ENCODE measurements at regions not wholly inside any gene's neighbourhood (a gene's known extent, or its start where the extent isn't known, plus 50 kb on each side); places are given as distances from the start of the nearest gene placed in this dataset.

DNA sequence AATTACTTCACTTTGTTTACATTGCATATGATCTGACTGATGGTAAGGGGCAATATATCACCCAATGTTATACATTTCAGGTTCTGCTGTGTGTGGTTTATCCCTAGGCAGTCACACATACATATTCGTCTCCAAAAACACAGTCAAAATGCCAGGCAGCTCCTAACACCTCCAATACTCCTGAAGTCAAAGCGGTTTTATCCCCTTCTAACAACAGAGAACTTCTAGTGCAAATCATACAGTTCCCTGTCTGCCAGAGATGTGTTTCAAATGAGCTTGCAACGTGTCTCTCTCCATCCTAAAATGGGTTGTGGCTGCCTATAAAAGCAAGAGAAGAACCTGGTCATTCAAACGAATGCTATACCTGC lies 328.9 kb downstream of the ELAVL2 start:
- Histone ChIP-seq H3K18ac (ENCODE audit: low read length) (no peak overlapping the region), H3K14ac (ENCODE audit: low read length) (no peak overlapping the region), H3K27me3 (ENCODE audit: control insufficient read depth in 3 of 3, insufficient read depth in 3 of 3, low read depth in 1 of 3, low read length in 3 of 3) (no peaks in the 10 kb centered on the region), H2AK5ac (ENCODE audit: low read depth, low read length) (no peak overlapping the region), H3K4me1 (ENCODE audit: control insufficient read depth in 2 of 2, insufficient read depth in 1 of 2, low read depth in 1 of 2, low read length in 2 of 2) (no peaks in the 10 kb centered on the region), H4K8ac (ENCODE audit: low read depth, low read length) (no peak overlapping the region), H4K91ac (ENCODE audit: low read depth, low read length, poor library complexity) (no peak overlapping the region), H3K4me3 (ENCODE audit: low read length in 2 of 2) (no peak overlapping the region), H2BK12ac (ENCODE audit: low read length) (no peak overlapping the region), H3K4me2 (ENCODE audit: insufficient read depth, low read length, poor library complexity, severe bottlenecking) (no peak overlapping the region), H3K9ac (ENCODE audit: low read depth, low read length, poor library complexity) (no peak overlapping the region), H3K79me1 (ENCODE audit: low read depth, low read length) (no peaks in the 10 kb centered on the region), H3K23ac (ENCODE audit: low read depth, low read length, poor library complexity) (no peak overlapping the region), H3K27ac (replicated peaks; ENCODE audit: low read length) (no peak overlapping the region), H2BK5ac (ENCODE audit: low read length) (no peak overlapping the region), H2BK120ac (ENCODE audit: low read depth, low read length) (no peak overlapping the region), H2AFZ (ENCODE audit: low read length) (no peak overlapping the region), H3K36me3 (replicated peaks in 1 of 2; ENCODE audit: control insufficient read depth in 2 of 2, insufficient read depth in 2 of 2, low read length in 2 of 2) (no peaks in the 10 kb centered on the region), H3K4ac (ENCODE audit: low read length) (no peak overlapping the region), H2BK15ac (ENCODE audit: low read length) (no peak overlapping the region), H3K9me3 (replicated peaks in 1 of 2; ENCODE audit: control insufficient read depth in 2 of 2, insufficient read depth in 1 of 2, low read depth in 1 of 2, low read length in 2 of 2) (no peaks in the 10 kb centered on the region)
- WGBS, 2 donors (ENCODE audit: extremely low coverage in 2 of 2, insufficient read length in 2 of 2, insufficient replicate concordance in 1 of 2) = no CpG with 5 or more reads among the region's 4 CpGs
- DNase-seq (ENCODE audit: low spot score) = no peak

- H2BK12ac ChIP-seq (ENCODE audit: low read length) = no peak overlapping the region
- H3K79me1 ChIP-seq (ENCODE audit: low read depth, low read length) = no peaks in the 10 kb centered on the region
- no peaks in the 10 kb centered on the region for H3K36me3 ChIP-seq (replicated peaks in 1 of 2; ENCODE audit: control insufficient read depth in 2 of 2, insufficient read depth in 2 of 2, low read length in 2 of 2)
- H4K8ac ChIP-seq (ENCODE audit: low read depth, low read length) = no peak overlapping the region
- no peak overlapping the region for H3K4me2 ChIP-seq (ENCODE audit: insufficient read depth, low read length, poor library complexity, severe bottlenecking)
- H3K27me3 ChIP-seq (ENCODE audit: control insufficient read depth in 3 of 3, insufficient read depth in 3 of 3, low read depth in 1 of 3, low read length in 3 of 3) = no peaks in the 10 kb centered on the region
- no peak overlapping the region for H3K9ac ChIP-seq (ENCODE audit: low read depth, low read length, poor library complexity)
- H3K4me3 ChIP-seq (ENCODE audit: low read length in 2 of 2) = no peak overlapping the region
- no CpG with 5 or more reads among the region's 1 CpG for WGBS, 2 donors (ENCODE audit: extremely low coverage in 2 of 2, insufficient read length in 2 of 2, insufficient replicate concordance in 1 of 2)
- H3K9me3 ChIP-seq (replicated peaks in 1 of 2; ENCODE audit: control insufficient read depth in 2 of 2, insufficient read depth in 1 of 2, low read depth in 1 of 2, low read length in 2 of 2) = no peaks in the 10 kb centered on the region
- no peak overlapping the region for H3K27ac ChIP-seq (replicated peaks; ENCODE audit: low read length)
- no peak overlapping the region for H3K18ac ChIP-seq (ENCODE audit: low read length)
- H2AFZ ChIP-seq (ENCODE audit: low read length) = no peak overlapping the region
- H2BK120ac ChIP-seq (ENCODE audit: low read depth, low read length) = no peak overlapping the region
- DNase-seq (ENCODE audit: low spot score) = no peak
- H3K4me1 ChIP-seq (ENCODE audit: control insufficient read depth in 2 of 2, insufficient read depth in 1 of 2, low read depth in 1 of 2, low read length in 2 of 2) = no peaks in the 10 kb centered on the region
- H3K14ac ChIP-seq (ENCODE audit: low read length) = no peak overlapping the region
- H2AK5ac ChIP-seq (ENCODE audit: low read depth, low read length) = no peak overlapping the region
- H3K23ac ChIP-seq (ENCODE audit: low read depth, low read length, poor library complexity) = no peak overlapping the region
- H2BK15ac ChIP-seq (ENCODE audit: low read length) = no peak overlapping the region
- no peak overlapping the region for H4K91ac ChIP-seq (ENCODE audit: low read depth, low read length, poor library complexity)
- H3K4ac ChIP-seq (ENCODE audit: low read length) = no peak overlapping the region
- no peak overlapping the region for H2BK5ac ChIP-seq (ENCODE audit: low read length)
Observed at GRCh38 chr9:23502004-23502403, 324.0 kb downstream of the ELAVL2 start.

GRCh38 chr9:23522952-23523351 lies 303.1 kb downstream of the ELAVL2 start:
- H2BK5ac ChIP-seq (ENCODE audit: low read length) = no peak overlapping the region
- no CpG with 5 or more reads among the region's 3 CpGs for WGBS, 2 donors (ENCODE audit: extremely low coverage in 2 of 2, insufficient read length in 2 of 2, insufficient replicate concordance in 1 of 2)

GRCh38 chr9:23524607-23525155 lies 301.4 kb downstream of the ELAVL2 start:
- Histone ChIP-seq H4K91ac (ENCODE audit: low read depth, low read length, poor library complexity) (no peak overlapping the region), H3K9me3 (replicated peaks in 1 of 2; ENCODE audit: control insufficient read depth in 2 of 2, insufficient read depth in 1 of 2, low read depth in 1 of 2, low read length in 2 of 2) (no peaks in the 10 kb centered on the region), H3K23ac (ENCODE audit: low read depth, low read length, poor library complexity) (no peak overlapping the region), H3K18ac (ENCODE audit: low read length) (no peak overlapping the region), H2BK15ac (ENCODE audit: low read length) (no peak overlapping the region), H2AK5ac (ENCODE audit: low read depth, low read length) (no peak overlapping the region), H3K14ac (ENCODE audit: low read length) (no peak overlapping the region), H3K27ac (replicated peaks; ENCODE audit: low read length) (no peak overlapping the region), H2BK120ac (ENCODE audit: low read depth, low read length) (no peak overlapping the region), H2BK5ac (ENCODE audit: low read length) (no peak overlapping the region), H3K4me3 (ENCODE audit: low read length in 2 of 2) (no peak overlapping the region), H3K4me1 (ENCODE audit: control insufficient read depth in 2 of 2, insufficient read depth in 1 of 2, low read depth in 1 of 2, low read length in 2 of 2) (no peaks in the 10 kb centered on the region), H2BK12ac (ENCODE audit: low read length) (no peak overlapping the region), H3K4me2 (ENCODE audit: insufficient read depth, low read length, poor library complexity, severe bottlenecking) (no peak overlapping the region), H3K36me3 (replicated peaks in 1 of 2; ENCODE audit: control insufficient read depth in 2 of 2, insufficient read depth in 2 of 2, low read length in 2 of 2) (no peaks in the 10 kb centered on the region), H3K79me1 (ENCODE audit: low read depth, low read length) (no peaks in the 10 kb centered on the region), H4K8ac (ENCODE audit: low read depth, low read length) (no peak overlapping the region), H3K27me3 (ENCODE audit: control insufficient read depth in 3 of 3, insufficient read depth in 3 of 3, low read depth in 1 of 3, low read length in 3 of 3) (no peaks in the 10 kb centered on the region), H2AFZ (ENCODE audit: low read length) (peak overlapping the region; percentile 31), H3K4ac (ENCODE audit: low read length) (no peak overlapping the region), H3K9ac (ENCODE audit: low read depth, low read length, poor library complexity) (no peak overlapping the region)
- no CpG with 5 or more reads among the region's 2 CpGs for WGBS, 2 donors (ENCODE audit: extremely low coverage in 2 of 2, insufficient read length in 2 of 2, insufficient replicate concordance in 1 of 2)
- DNase-seq (ENCODE audit: low spot score) = no peak

More at GRCh38 chr9:23522952-23523351, 303.1 kb downstream of the ELAVL2 start:
- H3K14ac ChIP-seq (ENCODE audit: low read length) = no peak overlapping the region
- no peak overlapping the region for H3K27ac ChIP-seq (replicated peaks; ENCODE audit: low read length)
- no peak overlapping the region for H2AK5ac ChIP-seq (ENCODE audit: low read depth, low read length)
- H3K23ac ChIP-seq (ENCODE audit: low read depth, low read length, poor library complexity) = no peak overlapping the region
- H3K9ac ChIP-seq (ENCODE audit: low read depth, low read length, poor library complexity) = no peak overlapping the region
- H3K36me3 ChIP-seq (replicated peaks in 1 of 2; ENCODE audit: control insufficient read depth in 2 of 2, insufficient read depth in 2 of 2, low read length in 2 of 2) = no peaks in the 10 kb centered on the region
- no peak overlapping the region for H2BK15ac ChIP-seq (ENCODE audit: low read length)
- no peak overlapping the region for H4K8ac ChIP-seq (ENCODE audit: low read depth, low read length)
- H3K4ac ChIP-seq (ENCODE audit: low read length) = no peak overlapping the region
- no peak overlapping the region for H3K18ac ChIP-seq (ENCODE audit: low read length)
- no peak overlapping the region for H3K4me3 ChIP-seq (ENCODE audit: low read length in 2 of 2)
- H2BK12ac ChIP-seq (ENCODE audit: low read length) = no peak overlapping the region
- DNase-seq (ENCODE audit: low spot score) = no peak
- H3K4me2 ChIP-seq (ENCODE audit: insufficient read depth, low read length, poor library complexity, severe bottlenecking) = no peak overlapping the region
- H3K9me3 ChIP-seq (replicated peaks in 1 of 2; ENCODE audit: control insufficient read depth in 2 of 2, insufficient read depth in 1 of 2, low read depth in 1 of 2, low read length in 2 of 2) = no peaks in the 10 kb centered on the region
- no peaks in the 10 kb centered on the region for H3K4me1 ChIP-seq (ENCODE audit: control insufficient read depth in 2 of 2, insufficient read depth in 1 of 2, low read depth in 1 of 2, low read length in 2 of 2)
- H4K91ac ChIP-seq (ENCODE audit: low read depth, low read length, poor library complexity) = no peak overlapping the region
- no peaks in the 10 kb centered on the region for H3K27me3 ChIP-seq (ENCODE audit: control insufficient read depth in 3 of 3, insufficient read depth in 3 of 3, low read depth in 1 of 3, low read length in 3 of 3)
- H3K79me1 ChIP-seq (ENCODE audit: low read depth, low read length) = no peaks in the 10 kb centered on the region
- no peak overlapping the region for H2BK120ac ChIP-seq (ENCODE audit: low read depth, low read length)
- no peak overlapping the region for H2AFZ ChIP-seq (ENCODE audit: low read length)
